ENCODE measurements at regions not wholly inside any gene's neighbourhood (a gene's known extent, or its start where the extent isn't known, plus 50 kb on each side); places are given as distances from the start of the nearest gene placed in this dataset.

- Mint-ChIP-seq H3K27ac (no peak overlapping the region), H3K9me3 (peaks cover 0 to 6% (median 0%) of the 10 kb centered on the region in 7 donors), H3K27me3 (no peaks in the 10 kb centered on the region), H3K4me3 (no peak overlapping the region), H3K4me1 (peaks cover 3 to 10% (median 4%) of the 10 kb centered on the region in 4 donors), H3K36me3 (peaks cover 25% of the 10 kb centered on the region)
- Histone ChIP-seq H3K4me3 (ENCODE audit: low read depth, low read length) (no peak overlapping the region), H3K27me3 (ENCODE audit: control insufficient read depth, insufficient read depth, low read length) (no peaks in the 10 kb centered on the region), H3K4me1 (ENCODE audit: control insufficient read depth, insufficient read depth, low read length, poor library complexity, severe bottlenecking) (no peaks in the 10 kb centered on the region), H3K27ac (ENCODE audit: insufficient read depth, low read length, poor library complexity, severe bottlenecking) (no peak overlapping the region), H3K9me3 (ENCODE audit: control insufficient read depth in 2 of 2, low read length in 2 of 2) (no peaks in the 10 kb centered on the region), H3K36me3 (ENCODE audit: control insufficient read depth, insufficient read depth, low read length) (no peaks in the 10 kb centered on the region)
- DNase-seq (no peak), ATAC-seq (ENCODE audit: low read depth in 2 of 2) (no peak)
These were observed 237.6 kb downstream of the IKZF2 start for GRCh38 chr2:212913640-212914306.

DNA sequence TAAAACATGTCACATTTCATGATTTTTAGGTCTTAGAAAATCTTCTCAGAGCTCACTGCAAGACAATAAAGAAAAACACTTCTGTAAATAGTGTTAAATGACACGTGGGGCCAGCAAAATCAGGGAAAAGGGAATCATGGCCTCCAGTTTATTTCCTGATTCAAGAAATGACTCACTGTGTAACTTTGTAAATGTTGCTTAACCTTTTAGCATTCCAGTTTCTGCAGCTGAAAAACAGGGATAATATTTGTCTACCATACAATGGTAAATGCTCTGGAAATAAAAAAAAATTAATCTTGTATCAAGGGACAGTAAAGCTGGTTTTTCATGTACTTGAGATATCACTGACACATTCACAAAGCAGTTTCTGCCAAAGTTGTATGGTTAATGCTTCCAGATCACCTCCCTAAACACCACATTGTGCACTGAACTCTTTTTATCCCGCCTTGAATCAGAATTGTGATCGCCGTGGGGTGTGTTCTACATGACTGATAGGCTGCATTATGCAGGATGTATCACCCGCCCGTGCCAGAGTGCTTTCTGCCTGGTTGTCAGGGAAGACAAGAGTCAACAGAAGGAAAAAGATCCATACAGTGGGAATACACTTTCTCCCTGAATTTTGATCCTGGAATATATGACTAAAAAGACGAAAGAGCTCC is 238.8 kb downstream of the IKZF2 start:
- H3K27me3 Mint-ChIP-seq, result no peaks in the 10 kb centered on the region
- ATAC-seq (ENCODE audit: low read depth in 2 of 2) (no peak), DNase-seq (no peak)
- Histone ChIP-seq H3K36me3 (ENCODE audit: control insufficient read depth, insufficient read depth, low read length) (no peaks in the 10 kb centered on the region), H3K27me3 (ENCODE audit: control insufficient read depth, insufficient read depth, low read length) (no peaks in the 10 kb centered on the region), H3K9me3 (ENCODE audit: control insufficient read depth in 2 of 2, low read length in 2 of 2) (no peaks in the 10 kb centered on the region), H3K4me3 (ENCODE audit: low read depth, low read length) (no peak overlapping the region), H3K4me1 (ENCODE audit: control insufficient read depth, insufficient read depth, low read length, poor library complexity, severe bottlenecking) (no peaks in the 10 kb centered on the region), H3K27ac (ENCODE audit: insufficient read depth, low read length, poor library complexity, severe bottlenecking) (no peak overlapping the region)
- peaks cover 25% of the 10 kb centered on the region for H3K36me3 Mint-ChIP-seq
- peaks cover 0 to 10% (median 4%) of the 10 kb centered on the region in 4 donors for H3K4me1 Mint-ChIP-seq
- H3K9me3 Mint-ChIP-seq, result peaks cover 0 to 6% (median 0%) of the 10 kb centered on the region in 7 donors
- no peak overlapping the region for H3K27ac Mint-ChIP-seq
- no peak overlapping the region for H3K4me3 Mint-ChIP-seq

DNA sequence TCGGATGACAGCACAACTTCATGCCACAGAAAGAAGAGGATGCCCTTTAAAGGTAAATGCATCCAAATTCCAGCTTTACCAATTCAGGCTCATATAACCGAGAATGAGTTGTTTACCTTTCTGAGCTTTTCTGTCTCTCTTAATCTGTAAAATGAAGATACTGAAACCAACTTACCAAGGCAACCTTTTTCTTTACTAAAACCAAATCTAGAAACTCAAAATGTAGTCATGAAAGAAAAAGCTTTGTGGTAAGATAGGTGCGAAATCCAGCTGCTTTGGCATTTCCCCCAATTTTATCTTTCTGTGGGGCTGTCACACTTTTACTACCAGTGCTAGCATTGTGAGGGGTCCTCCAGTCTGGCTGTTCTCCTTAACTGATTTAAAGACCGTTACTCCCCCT is 240.4 kb downstream of the IKZF2 start:
- H3K36me3 Mint-ChIP-seq, result peaks cover 29% of the 10 kb centered on the region
- DNase-seq (no peak), ATAC-seq (ENCODE audit: low read depth in 2 of 2) (no peak)
- H3K36me3 ChIP-seq (ENCODE audit: control insufficient read depth, insufficient read depth, low read length), result no peaks in the 10 kb centered on the region
- peaks cover 0 to 6% (median 0%) of the 10 kb centered on the region in 7 donors for H3K9me3 Mint-ChIP-seq
- H3K4me3 Mint-ChIP-seq, result no peak overlapping the region
- H3K4me1 Mint-ChIP-seq, result peaks cover 0 to 5% (median 4%) of the 10 kb centered on the region in 4 donors
- no peaks in the 10 kb centered on the region for H3K27me3 ChIP-seq (ENCODE audit: control insufficient read depth, insufficient read depth, low read length)
- peak overlapping the region in 2 of 3 donors; percentile 22 to 56 for H3K27ac Mint-ChIP-seq
- no peaks in the 10 kb centered on the region for H3K9me3 ChIP-seq (ENCODE audit: control insufficient read depth in 2 of 2, low read length in 2 of 2)
- H3K4me1 ChIP-seq (ENCODE audit: control insufficient read depth, insufficient read depth, low read length, poor library complexity, severe bottlenecking), result no peaks in the 10 kb centered on the region
- no peak overlapping the region for H3K4me3 ChIP-seq (ENCODE audit: low read depth, low read length)
- no peaks in the 10 kb centered on the region for H3K27me3 Mint-ChIP-seq
- no peak overlapping the region for H3K27ac ChIP-seq (ENCODE audit: insufficient read depth, low read length, poor library complexity, severe bottlenecking)

DNA sequence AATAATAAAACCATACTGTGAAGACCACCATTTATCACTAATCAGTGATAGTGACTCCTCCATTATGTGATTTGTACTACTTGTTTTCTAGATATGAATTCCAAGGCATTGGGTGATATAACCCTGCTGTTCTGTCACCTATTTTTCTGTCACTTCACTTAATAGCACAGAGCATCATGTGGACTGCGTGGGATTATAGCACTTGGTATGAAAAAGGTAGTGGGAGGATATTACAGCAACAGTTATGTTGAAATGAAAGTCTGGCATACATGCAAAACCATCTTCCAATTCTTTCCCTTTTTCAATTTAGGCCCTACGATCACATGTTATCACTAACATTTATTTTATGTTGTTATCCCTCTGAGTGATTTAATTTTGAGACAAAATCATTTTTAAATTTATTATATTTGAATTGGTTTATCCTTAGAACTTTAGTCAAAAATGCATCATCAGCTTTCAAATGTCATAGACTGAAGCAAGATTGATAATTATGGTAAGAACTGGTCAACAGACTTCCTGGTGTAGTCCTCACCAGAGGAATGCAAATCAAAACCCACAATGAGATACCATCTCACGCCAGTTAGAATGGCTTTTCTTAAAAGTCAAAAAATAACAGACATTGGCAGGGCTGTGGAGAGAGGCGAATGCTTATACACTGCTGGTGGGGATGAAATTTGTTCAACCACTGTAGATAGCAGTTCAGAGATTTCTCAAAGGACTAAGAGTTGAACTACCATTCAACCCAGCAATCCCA is 242.6 kb downstream of the IKZF2 start:
- ATAC-seq (ENCODE audit: low read depth in 2 of 2) (no peak), DNase-seq (no peak)
- H3K4me3 Mint-ChIP-seq, result no peak overlapping the region
- H3K27ac Mint-ChIP-seq, result no peak overlapping the region
- H3K4me1 ChIP-seq (ENCODE audit: control insufficient read depth, insufficient read depth, low read length, poor library complexity, severe bottlenecking), result no peaks in the 10 kb centered on the region
- peaks cover 1% of the 10 kb centered on the region for H3K36me3 ChIP-seq (ENCODE audit: control insufficient read depth, insufficient read depth, low read length)
- H3K4me1 Mint-ChIP-seq, result peaks cover 0 to 9% (median 1%) of the 10 kb centered on the region in 4 donors
- H3K27me3 Mint-ChIP-seq, result no peaks in the 10 kb centered on the region
- H3K36me3 Mint-ChIP-seq, result peaks cover 28% of the 10 kb centered on the region
- no peak overlapping the region for H3K4me3 ChIP-seq (ENCODE audit: low read depth, low read length)
- H3K27me3 ChIP-seq (ENCODE audit: control insufficient read depth, insufficient read depth, low read length), result no peaks in the 10 kb centered on the region
- H3K27ac ChIP-seq (ENCODE audit: insufficient read depth, low read length, poor library complexity, severe bottlenecking), result no peak overlapping the region
- no peaks in the 10 kb centered on the region for H3K9me3 ChIP-seq (ENCODE audit: control insufficient read depth in 2 of 2, low read length in 2 of 2)
- H3K9me3 Mint-ChIP-seq, result peaks cover 0 to 6% (median 0%) of the 10 kb centered on the region in 7 donors

DNA sequence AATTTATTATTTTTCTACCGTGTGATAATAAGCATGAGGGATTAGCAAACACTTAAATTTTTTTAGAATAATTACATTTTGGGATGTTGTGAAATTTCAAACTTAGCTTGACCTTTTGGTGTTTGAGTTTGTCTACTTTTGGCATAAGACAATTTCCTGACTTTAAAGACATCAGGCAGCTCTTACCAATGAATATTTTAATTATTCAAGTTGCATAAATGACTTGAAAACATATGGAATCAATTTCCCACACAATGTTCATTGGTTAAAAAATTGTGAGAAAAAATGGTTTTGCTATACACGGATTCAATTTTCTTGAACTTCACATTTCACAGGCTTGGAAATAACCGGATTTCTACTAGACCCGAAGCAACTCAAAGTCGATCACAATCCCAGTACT is 243.4 kb downstream of the IKZF2 start:
- Mint-ChIP-seq H3K4me1 (peaks cover 0 to 9% (median 3%) of the 10 kb centered on the region in 4 donors), H3K27ac (no peak overlapping the region), H3K27me3 (no peaks in the 10 kb centered on the region), H3K36me3 (peaks cover 31% of the 10 kb centered on the region), H3K4me3 (no peak overlapping the region), H3K9me3 (peaks cover 0 to 6% (median 0%) of the 10 kb centered on the region in 7 donors)
- Histone ChIP-seq H3K27me3 (ENCODE audit: control insufficient read depth, insufficient read depth, low read length) (no peaks in the 10 kb centered on the region), H3K4me3 (ENCODE audit: low read depth, low read length) (no peak overlapping the region), H3K9me3 (ENCODE audit: control insufficient read depth in 2 of 2, low read length in 2 of 2) (no peaks in the 10 kb centered on the region), H3K27ac (ENCODE audit: insufficient read depth, low read length, poor library complexity, severe bottlenecking) (no peak overlapping the region), H3K4me1 (ENCODE audit: control insufficient read depth, insufficient read depth, low read length, poor library complexity, severe bottlenecking) (no peaks in the 10 kb centered on the region), H3K36me3 (ENCODE audit: control insufficient read depth, insufficient read depth, low read length) (peaks cover 3% of the 10 kb centered on the region)
- DNase-seq, result no peak
- no peak for ATAC-seq (ENCODE audit: low read depth in 2 of 2)

DNA sequence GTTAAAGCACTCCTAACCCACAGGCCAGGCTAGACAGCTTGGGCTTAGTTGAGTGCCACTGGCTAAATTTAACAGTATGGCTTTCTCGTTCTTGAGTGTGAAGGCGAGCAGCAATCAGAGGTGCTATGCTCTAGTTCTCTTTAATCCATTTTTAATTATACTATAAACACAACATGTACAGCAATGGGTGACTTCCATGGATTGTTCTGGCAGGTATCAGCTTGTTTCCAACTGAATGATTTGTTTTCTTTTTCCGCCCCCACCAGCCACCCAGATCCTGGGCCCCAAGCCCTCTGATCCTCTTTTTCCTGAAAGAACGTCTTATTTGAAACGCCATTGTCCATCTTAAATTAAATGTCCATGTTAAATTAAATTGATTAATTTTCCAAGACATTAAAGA is 244.8 kb downstream of the IKZF2 start:
- no peaks in the 10 kb centered on the region for H3K9me3 ChIP-seq (ENCODE audit: control insufficient read depth in 2 of 2, low read length in 2 of 2)
- peaks cover 4% of the 10 kb centered on the region for H3K36me3 ChIP-seq (ENCODE audit: control insufficient read depth, insufficient read depth, low read length)
- Mint-ChIP-seq H3K4me3 (no peak overlapping the region), H3K9me3 (peaks cover 0 to 6% (median 0%) of the 10 kb centered on the region in 7 donors), H3K27ac (no peak overlapping the region), H3K36me3 (peaks cover 30% of the 10 kb centered on the region), H3K4me1 (peaks cover 0 to 9% (median 4%) of the 10 kb centered on the region in 4 donors), H3K27me3 (no peaks in the 10 kb centered on the region)
- no peaks in the 10 kb centered on the region for H3K27me3 ChIP-seq (ENCODE audit: control insufficient read depth, insufficient read depth, low read length)
- H3K4me1 ChIP-seq (ENCODE audit: control insufficient read depth, insufficient read depth, low read length, poor library complexity, severe bottlenecking), result no peaks in the 10 kb centered on the region
- DNase-seq, result no peak
- no peak overlapping the region for H3K27ac ChIP-seq (ENCODE audit: insufficient read depth, low read length, poor library complexity, severe bottlenecking)
- ATAC-seq (ENCODE audit: low read depth in 2 of 2), result no peak
- no peak overlapping the region for H3K4me3 ChIP-seq (ENCODE audit: low read depth, low read length)

DNA sequence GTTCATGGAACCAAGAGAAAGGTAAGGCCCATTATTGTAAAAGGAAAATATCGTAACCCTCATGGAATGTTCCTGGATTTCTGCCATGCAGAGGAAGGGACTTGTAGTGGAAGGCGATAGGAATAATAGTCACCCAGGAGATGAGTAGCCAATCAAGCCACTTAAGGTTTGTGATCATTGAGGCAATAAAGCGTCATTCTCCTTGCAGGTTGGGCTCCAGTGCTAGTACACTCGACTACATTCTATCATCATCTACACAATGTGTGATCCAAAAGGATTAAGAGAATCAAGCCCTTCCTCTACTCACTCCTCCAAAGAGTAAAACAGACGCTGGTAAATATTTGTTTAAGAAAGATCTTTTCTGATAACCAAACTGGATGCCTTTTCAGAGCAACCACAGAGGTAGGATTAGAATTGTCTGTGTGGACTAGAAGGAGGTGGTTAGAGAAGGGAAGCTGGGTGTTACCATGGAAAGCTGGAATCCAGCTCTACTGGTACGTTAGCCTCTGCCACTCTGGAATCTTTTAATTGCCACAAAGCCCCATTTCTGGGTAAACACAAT is 245.7 kb downstream of the IKZF2 start:
- Mint-ChIP-seq H3K27ac (peak overlapping the region in 1 of 3 donors; percentile 54), H3K27me3 (no peaks in the 10 kb centered on the region), H3K4me3 (no peak overlapping the region), H3K4me1 (peaks cover 0 to 9% (median 3%) of the 10 kb centered on the region in 4 donors), H3K36me3 (peaks cover 30% of the 10 kb centered on the region), H3K9me3 (peaks cover 0 to 6% (median 0%) of the 10 kb centered on the region in 7 donors)
- H3K4me3 ChIP-seq (ENCODE audit: low read depth, low read length), result no peak overlapping the region
- H3K36me3 ChIP-seq (ENCODE audit: control insufficient read depth, insufficient read depth, low read length), result peaks cover 6% of the 10 kb centered on the region
- H3K4me1 ChIP-seq (ENCODE audit: control insufficient read depth, insufficient read depth, low read length, poor library complexity, severe bottlenecking), result no peaks in the 10 kb centered on the region
- ATAC-seq (ENCODE audit: low read depth in 2 of 2) (no peak), DNase-seq (no peak)
- no peaks in the 10 kb centered on the region for H3K9me3 ChIP-seq (ENCODE audit: control insufficient read depth in 2 of 2, low read length in 2 of 2)
- H3K27me3 ChIP-seq (ENCODE audit: control insufficient read depth, insufficient read depth, low read length), result no peaks in the 10 kb centered on the region
- H3K27ac ChIP-seq (ENCODE audit: insufficient read depth, low read length, poor library complexity, severe bottlenecking), result no peak overlapping the region

Measured in CD4-positive, CD25-positive, alpha-beta regulatory T cell (primary cell).